AG04450 (cell line): ENCODE measurements at regions not wholly inside any gene's neighbourhood (a gene's known extent, or its start where the extent isn't known, plus 50 kb on each side); places are given as distances from the start of the nearest gene placed in this dataset.

Experiments used
- CTCF ChIA-PET: fragments of 300-600, 350-600 bp; formaldehyde crosslinking; extraction: SDS; loops from one replicate; lab custom pipeline; 2022; ENCODE audit warnings: antibody characterized with exemption, inconsistent platforms; lab: Charles Lee
- POLR2A ChIA-PET: fragments of 350-600 bp; formaldehyde crosslinking; extraction: SDS; loops from one replicate; lab custom pipeline; 2021; ENCODE audit warnings: antibody characterized with exemption, inconsistent platforms; lab: Yijun Ruan, JAX
- DNase-seq: peaks from one replicate; pipeline ENCODE4 v3.0.0-alpha.2; 2011; ENCODE audit warnings: low read depth, low spot score
- H3K27ac ChIP-seq: one replicate; pipeline ENCODE4 v1.5.1; 2012; ENCODE audit warnings: low read depth, low read length, control low read depth
- H3K27me3 ChIP-seq: one replicate; pipeline ENCODE4 v1.6.0; 2012; ENCODE audit warnings: low read length; ENCODE audit not compliant: control insufficient read depth, insufficient read depth
- H3K4me3 ChIP-seq: 2 replicates; pipeline ENCODE4 v1.5.1; 2011; ENCODE audit warnings: mild to moderate bottlenecking, low read depth, low read length, control low read depth
- H3K9me3 ChIP-seq: 2 replicates; pipeline ENCODE4 v1.5.1; 2012; ENCODE audit warnings: low read length; ENCODE audit not compliant: control insufficient read depth, insufficient read depth
- TF ChIP-seq, protein P1 (sequence below): IDR thresholded peaks from 2 replicates; pipeline ENCODE4 v1.5.1; 2011; ENCODE audit warnings: low read depth, low read length, control low read depth, inconsistent platforms

DNA sequence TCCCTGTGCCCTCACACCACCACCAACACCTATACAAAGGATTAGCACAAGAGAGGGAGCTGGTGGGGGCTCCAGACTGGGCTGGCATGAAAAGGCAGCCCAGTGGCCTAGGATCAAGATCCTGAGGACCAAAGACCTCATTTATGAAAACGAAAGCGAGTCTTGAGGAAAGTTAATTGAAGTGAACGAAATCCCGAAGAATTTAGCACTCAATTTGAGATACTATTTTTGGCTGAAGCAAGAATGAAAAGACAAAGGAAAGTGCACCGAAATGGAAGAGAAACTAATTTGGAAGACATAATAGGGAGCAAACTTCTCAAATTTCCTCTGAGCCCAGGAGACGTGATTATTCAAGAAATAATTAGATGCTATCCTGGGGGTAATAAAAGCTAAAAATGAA is 68.7 kb upstream of the SLC6A11 start:
- CTCF ChIA-PET = interaction anchor here (1.0 kb wide), 1 partner anchor 9 kb away, joined by 3 read pairs; no protein-coding TSS in a partner anchor
- Histone ChIP-seq H3K27me3 (no peaks in the 10 kb centered on the region), H3K9me3 (no peaks in the 10 kb centered on the region), H3K4me3 (no peak overlapping the region), H3K27ac (no peak overlapping the region)
- POLR2A ChIA-PET = no interaction called here
- no peak for DNase-seq
- TF ChIP-seq, protein P1, sequence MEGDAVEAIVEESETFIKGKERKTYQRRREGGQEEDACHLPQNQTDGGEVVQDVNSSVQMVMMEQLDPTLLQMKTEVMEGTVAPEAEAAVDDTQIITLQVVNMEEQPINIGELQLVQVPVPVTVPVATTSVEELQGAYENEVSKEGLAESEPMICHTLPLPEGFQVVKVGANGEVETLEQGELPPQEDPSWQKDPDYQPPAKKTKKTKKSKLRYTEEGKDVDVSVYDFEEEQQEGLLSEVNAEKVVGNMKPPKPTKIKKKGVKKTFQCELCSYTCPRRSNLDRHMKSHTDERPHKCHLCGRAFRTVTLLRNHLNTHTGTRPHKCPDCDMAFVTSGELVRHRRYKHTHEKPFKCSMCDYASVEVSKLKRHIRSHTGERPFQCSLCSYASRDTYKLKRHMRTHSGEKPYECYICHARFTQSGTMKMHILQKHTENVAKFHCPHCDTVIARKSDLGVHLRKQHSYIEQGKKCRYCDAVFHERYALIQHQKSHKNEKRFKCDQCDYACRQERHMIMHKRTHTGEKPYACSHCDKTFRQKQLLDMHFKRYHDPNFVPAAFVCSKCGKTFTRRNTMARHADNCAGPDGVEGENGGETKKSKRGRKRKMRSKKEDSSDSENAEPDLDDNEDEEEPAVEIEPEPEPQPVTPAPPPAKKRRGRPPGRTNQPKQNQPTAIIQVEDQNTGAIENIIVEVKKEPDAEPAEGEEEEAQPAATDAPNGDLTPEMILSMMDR = no peak

DNA sequence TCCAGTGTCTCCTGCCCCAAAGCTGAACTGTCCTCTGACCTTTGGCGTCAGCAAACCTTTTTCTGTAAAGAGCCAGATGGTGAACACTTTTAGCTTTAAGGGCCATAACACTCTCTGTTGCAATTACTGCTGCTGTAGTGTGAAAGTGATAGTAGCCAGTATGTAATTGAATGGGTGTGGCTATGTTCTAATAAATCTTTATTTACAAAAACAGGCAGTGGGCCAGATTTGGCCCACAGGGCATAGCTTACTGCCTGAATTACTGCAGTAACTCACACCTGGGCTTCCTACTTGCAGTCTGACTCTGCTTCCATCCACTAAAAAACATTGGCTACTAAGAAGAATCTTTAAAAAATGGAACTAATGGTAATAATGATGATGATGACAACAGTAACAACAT is 68.0 kb upstream of the SLC6A11 start:
- Histone ChIP-seq H3K27ac (no peak overlapping the region), H3K4me3 (no peak overlapping the region), H3K27me3 (no peaks in the 10 kb centered on the region), H3K9me3 (no peaks in the 10 kb centered on the region)
- TF ChIP-seq, protein P1 = no peak
- no peak for DNase-seq
- CTCF ChIA-PET = interaction anchor here (1.0 to 1.4 kb wide), 3 partner anchors 8 to 10 kb away, joined by 3 to 6 read pairs (median 6); no protein-coding TSS in a partner anchor
- POLR2A ChIA-PET = no interaction called here

DNA sequence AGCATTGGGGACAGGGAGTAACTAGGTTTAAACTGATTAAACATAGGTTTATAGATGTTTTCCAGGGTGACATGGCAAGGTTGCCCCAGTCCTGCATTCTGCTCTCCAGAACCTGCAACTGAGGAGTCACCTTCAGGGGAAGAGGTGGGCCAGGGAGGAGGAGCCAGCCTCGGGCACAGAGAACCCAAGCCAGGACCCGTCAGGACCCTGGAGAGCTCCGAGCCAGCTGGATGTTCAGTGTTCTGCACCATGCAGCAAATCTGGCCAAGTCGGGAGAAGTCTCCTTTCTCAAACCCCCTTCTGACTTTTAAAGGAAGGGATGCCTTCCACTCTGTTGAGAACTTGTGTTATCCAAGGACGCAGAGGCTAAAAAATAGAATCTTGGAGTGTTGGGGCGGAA is 62.1 kb upstream of the SLC6A11 start:
- ChIA-PET POLR2A (no interaction called here), CTCF (interaction anchor here (0.5 to 9.1 kb wide), 2 partner anchors 306 to 1891 kb away, joined by 3 to 104 read pairs; no protein-coding TSS in a partner anchor)
- Histone ChIP-seq H3K27ac (no peak overlapping the region), H3K9me3 (no peaks in the 10 kb centered on the region), H3K4me3 (no peak overlapping the region), H3K27me3 (no peaks in the 10 kb centered on the region)
- no peak for DNase-seq
- TF ChIP-seq, protein P1 = no peak

DNA sequence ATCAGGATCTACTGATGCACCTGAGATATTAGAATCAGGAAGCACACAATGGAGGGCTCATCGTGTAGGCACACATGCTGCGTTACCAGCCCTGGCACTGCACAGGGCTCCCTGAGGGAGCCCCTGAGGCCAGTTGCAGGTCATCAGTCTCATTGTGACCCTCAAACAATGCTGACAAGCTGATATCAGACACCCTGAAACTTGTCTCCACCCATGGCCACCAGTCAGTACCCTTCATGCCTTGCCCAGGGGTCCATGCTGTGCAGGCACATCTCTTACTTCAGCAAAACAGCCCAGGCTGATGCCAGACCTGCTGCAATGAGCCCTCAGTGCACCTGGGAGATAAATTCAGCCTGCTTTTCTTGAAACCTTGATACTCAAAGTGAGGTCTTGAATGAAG is 59.5 kb upstream of the SLC6A11 start:
- Histone ChIP-seq H3K27ac (no peak overlapping the region), H3K9me3 (no peaks in the 10 kb centered on the region), H3K4me3 (no peak overlapping the region), H3K27me3 (no peaks in the 10 kb centered on the region)
- TF ChIP-seq, protein P1 = no peak
- ChIA-PET CTCF (interaction anchor here (2.2 to 9.1 kb wide), 3 partner anchors 12 to 303 kb away, joined by 7 to 104 read pairs (median 14); no protein-coding TSS in a partner anchor), POLR2A (no interaction called here)
- DNase-seq = no peak

DNA sequence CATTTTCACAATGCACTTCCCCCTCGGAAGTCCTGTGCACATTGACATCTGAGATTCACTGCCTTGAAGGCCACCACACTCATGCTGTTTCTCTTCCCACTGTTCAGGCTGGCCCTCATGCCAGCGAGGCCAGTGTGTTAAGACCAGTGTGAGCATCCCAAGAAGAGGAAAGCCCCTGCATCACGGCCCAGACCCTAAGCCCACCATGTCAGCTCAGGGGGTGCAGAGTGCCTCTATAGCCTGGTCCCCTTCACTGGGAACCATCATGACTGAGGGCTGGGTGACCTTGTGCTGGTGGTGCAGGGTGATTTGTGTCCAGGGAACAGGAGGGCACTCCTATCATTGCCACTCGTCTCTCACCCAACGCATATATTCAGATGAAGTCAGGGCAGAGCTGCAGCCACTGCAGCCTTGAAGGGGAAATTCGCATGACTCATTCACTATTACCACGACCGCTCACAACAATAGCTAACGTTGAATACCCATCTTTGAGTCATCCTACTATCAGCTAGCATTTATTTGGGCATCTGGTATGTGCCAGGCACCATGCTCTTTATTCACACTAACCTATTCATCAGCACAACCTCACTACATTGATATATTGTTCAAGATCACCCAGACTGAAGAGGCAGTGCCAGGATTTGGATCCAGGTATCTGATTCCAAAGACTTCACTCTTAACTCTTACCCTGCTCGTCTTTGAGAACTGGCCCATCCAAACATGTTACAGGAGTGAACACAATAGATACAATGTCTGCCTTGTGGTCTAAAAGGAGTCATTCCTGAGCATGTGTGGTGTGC is 58.8 kb upstream of the SLC6A11 start:
- no peak overlapping the region for H3K4me3 ChIP-seq
- ChIA-PET POLR2A (no interaction called here), CTCF (interaction anchor here (1.4 to 9.1 kb wide), 3 partner anchors 12 to 302 kb away, joined by 3 to 104 read pairs (median 14); no protein-coding TSS in a partner anchor)
- TF ChIP-seq, protein P1 = no peak
- H3K27me3 ChIP-seq = no peaks in the 10 kb centered on the region
- H3K27ac ChIP-seq = no peak overlapping the region
- no peak for DNase-seq
- H3K9me3 ChIP-seq = no peaks in the 10 kb centered on the region
